ENCODE measurements at regions not wholly inside any gene's neighbourhood (a gene's known extent, or its start where the extent isn't known, plus 50 kb on each side); places are given as distances from the start of the nearest gene placed in this dataset.

DNA sequence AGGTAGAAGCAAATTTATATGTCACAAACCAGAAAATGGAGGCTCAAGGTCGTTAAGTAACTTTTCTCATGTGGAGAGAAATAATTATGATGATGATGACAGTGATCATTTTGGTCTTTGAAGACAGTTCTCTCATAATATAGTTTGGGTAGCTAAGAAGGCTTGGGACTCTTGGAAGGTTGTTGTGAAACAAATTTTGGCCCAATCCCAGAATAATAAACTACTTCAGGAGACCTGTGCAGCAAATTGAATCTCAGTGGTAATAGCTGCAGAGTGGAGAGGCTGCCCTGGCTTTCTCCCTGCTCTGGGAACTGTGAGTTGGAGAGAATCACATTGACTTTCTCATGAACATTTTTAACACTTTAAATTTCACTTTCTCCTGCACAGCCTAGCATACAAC lies 217.2 kb upstream of the BOD1L1 start:
- TF ChIP-seq, protein P1, sequence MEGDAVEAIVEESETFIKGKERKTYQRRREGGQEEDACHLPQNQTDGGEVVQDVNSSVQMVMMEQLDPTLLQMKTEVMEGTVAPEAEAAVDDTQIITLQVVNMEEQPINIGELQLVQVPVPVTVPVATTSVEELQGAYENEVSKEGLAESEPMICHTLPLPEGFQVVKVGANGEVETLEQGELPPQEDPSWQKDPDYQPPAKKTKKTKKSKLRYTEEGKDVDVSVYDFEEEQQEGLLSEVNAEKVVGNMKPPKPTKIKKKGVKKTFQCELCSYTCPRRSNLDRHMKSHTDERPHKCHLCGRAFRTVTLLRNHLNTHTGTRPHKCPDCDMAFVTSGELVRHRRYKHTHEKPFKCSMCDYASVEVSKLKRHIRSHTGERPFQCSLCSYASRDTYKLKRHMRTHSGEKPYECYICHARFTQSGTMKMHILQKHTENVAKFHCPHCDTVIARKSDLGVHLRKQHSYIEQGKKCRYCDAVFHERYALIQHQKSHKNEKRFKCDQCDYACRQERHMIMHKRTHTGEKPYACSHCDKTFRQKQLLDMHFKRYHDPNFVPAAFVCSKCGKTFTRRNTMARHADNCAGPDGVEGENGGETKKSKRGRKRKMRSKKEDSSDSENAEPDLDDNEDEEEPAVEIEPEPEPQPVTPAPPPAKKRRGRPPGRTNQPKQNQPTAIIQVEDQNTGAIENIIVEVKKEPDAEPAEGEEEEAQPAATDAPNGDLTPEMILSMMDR (IDR thresholded peaks at IDR 0.05): no peak
- no peaks in the 10 kb centered on the region for H3K4me1 ChIP-seq
- no peak for DNase-seq (ENCODE audit: extremely low spot score in 2 of 2)
- H3K27ac ChIP-seq: no peak overlapping the region
- intact Hi-C loops (cut with DNase I): no loop called here
- H3K4me3 ChIP-seq: no peak overlapping the region
- no peaks in the 10 kb centered on the region for H3K27me3 ChIP-seq
- H3K9me3 ChIP-seq: no peaks in the 10 kb centered on the region
- no peaks in the 10 kb centered on the region for H3K36me3 ChIP-seq

DNA sequence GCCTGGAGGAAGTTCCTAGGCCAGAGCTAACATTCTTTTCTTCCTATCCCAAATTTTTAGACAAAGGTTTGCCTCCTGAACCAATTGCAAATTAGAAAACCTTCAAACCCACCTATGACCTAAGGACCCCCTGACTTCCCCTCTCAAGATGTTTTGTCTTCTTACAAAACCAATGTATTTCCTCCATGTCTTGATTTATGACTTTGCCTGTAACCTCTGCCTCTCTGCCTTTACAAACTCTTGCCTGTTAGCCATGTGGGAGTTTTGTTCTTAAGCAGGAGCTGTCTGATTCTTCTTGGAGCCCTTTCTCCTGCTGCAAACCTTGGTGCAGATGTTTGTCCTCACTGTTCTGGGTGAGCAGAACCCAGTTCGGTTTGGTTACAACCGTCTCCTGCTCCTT lies 222.3 kb upstream of the BOD1L1 start:
- no peak overlapping the region for H3K4me3 ChIP-seq
- no peaks in the 10 kb centered on the region for H3K36me3 ChIP-seq
- no peaks in the 10 kb centered on the region for H3K4me1 ChIP-seq
- H3K27me3 ChIP-seq: no peaks in the 10 kb centered on the region
- no peak overlapping the region for H3K27ac ChIP-seq
- intact Hi-C loops (cut with DNase I): no loop called here
- DNase-seq (ENCODE audit: extremely low spot score in 2 of 2): no peak
- no peaks in the 10 kb centered on the region for H3K9me3 ChIP-seq
- TF ChIP-seq, protein P1 (IDR thresholded peaks at IDR 0.05): no peak
- no peak for TF ChIP-seq POLR2AphosphoS5 (IDR thresholded peaks at IDR 0.05; ENCODE audit: insufficient read depth in 1 of 2, low read depth in 1 of 2)
- no peak for TF ChIP-seq POLR2A (IDR thresholded peaks at IDR 0.05)

DNA sequence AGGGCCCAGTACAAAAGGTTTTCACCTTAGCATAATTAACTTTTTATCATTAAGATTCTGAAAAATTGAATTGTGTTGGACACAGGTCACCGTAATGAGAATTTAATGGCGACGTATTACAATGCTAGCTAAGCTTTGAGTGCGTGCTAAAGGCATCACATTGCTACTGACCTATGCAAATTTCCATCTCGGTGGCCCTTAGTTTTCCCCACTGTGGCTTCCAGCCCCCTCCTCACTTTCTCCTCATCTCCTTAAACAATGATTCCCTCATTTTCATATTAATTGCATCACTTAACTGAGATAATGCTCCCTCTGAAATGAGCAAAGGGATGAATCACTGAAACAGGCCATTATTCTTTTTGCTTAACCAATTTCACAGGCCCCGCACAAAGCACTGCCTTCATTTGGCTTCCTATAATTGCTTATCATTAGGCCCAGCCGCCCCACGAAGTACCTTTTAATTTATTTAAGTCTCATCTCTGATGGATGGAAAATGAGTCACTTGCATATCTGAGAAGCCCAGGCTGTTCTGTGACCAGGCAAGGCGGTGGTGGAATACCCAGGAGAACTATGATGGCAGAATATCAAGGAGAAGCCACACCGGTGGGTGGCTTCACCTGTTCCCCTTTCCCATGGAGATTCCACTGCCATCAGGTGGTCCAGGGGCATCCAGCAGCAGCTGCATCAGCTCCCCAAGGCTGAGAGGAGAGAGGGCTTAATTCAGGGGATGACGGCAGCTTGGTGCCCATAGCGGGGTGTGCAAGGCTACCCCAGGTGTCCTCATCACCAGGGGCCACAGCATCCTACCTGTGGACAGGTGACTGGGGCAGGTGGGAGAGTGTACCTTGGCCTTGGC lies 223.8 kb upstream of the BOD1L1 start:
- no peak for DNase-seq (ENCODE audit: extremely low spot score in 2 of 2)
- intact Hi-C loops (cut with DNase I): no loop called here

DNA sequence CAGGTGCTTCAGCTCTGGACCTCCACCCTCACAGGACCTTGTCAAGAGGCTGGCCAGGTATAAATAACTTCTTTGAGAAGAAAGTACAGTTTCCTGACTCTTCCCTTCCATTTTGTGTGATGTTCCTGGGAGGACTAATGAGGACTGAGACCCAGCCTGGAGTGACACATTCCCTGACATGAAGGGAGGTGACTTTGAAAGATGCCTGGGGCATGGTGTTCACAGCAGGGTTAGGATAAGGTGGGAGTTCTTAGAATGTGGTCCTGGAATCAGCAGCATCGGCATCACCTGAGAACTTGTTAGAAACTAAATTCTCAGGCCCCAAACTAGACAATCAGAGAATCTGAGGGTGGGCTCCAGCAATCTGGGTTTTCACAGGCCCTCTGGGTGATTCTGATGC lies 224.9 kb upstream of the BOD1L1 start:
- TF ChIP-seq POLR2AphosphoS5 (IDR thresholded peaks at IDR 0.05; ENCODE audit: insufficient read depth in 1 of 2, low read depth in 1 of 2): no peak
- no peak for TF ChIP-seq POLR2A (IDR thresholded peaks at IDR 0.05)
- TF ChIP-seq, protein P1 (IDR thresholded peaks at IDR 0.05): no peak
- Histone ChIP-seq H3K4me3 (no peak overlapping the region), H3K27me3 (no peaks in the 10 kb centered on the region), H3K4me1 (no peaks in the 10 kb centered on the region), H3K36me3 (no peaks in the 10 kb centered on the region), H3K9me3 (no peaks in the 10 kb centered on the region), H3K27ac (no peak overlapping the region)
- DNase-seq (ENCODE audit: extremely low spot score in 2 of 2): no peak
- intact Hi-C loops (cut with DNase I): no loop called here

More for the DNA sequence above, 223.8 kb upstream of the BOD1L1 start:
- Histone ChIP-seq H3K27me3 (no peaks in the 10 kb centered on the region), H3K36me3 (no peaks in the 10 kb centered on the region), H3K27ac (no peak overlapping the region), H3K4me1 (no peaks in the 10 kb centered on the region), H3K4me3 (no peak overlapping the region), H3K9me3 (no peaks in the 10 kb centered on the region)
- TF ChIP-seq, protein P1 (IDR thresholded peaks at IDR 0.05): no peak
- no peak for TF ChIP-seq POLR2AphosphoS5 (IDR thresholded peaks at IDR 0.05; ENCODE audit: insufficient read depth in 1 of 2, low read depth in 1 of 2)
- no peak for TF ChIP-seq POLR2A (IDR thresholded peaks at IDR 0.05)

DNA sequence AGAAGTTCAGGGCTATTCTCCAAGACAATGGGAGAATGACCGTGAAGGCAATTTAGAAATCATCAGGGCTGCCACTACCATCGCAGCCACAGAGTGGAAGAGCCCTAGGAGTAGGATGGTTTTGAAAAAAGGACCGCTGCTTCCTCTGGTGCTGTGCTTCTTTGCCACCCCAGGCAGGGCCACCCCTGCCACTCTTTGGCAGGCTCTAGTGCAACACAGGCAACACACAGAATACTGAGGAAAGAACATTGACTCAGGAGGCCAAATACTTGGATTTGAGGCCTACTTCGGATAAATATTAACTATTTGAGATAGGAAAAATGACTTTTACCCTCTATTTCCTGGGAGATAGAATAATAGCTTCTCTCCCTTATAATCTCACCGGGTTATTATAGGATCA lies 228.9 kb upstream of the BOD1L1 start:
- Histone ChIP-seq H3K27ac (no peak overlapping the region), H3K36me3 (no peaks in the 10 kb centered on the region), H3K4me3 (no peak overlapping the region), H3K27me3 (no peaks in the 10 kb centered on the region), H3K4me1 (no peaks in the 10 kb centered on the region), H3K9me3 (no peaks in the 10 kb centered on the region)
- intact Hi-C loops (cut with DNase I): loop anchor here (5.0 kb wide), 1 partner anchor 66 kb away; no protein-coding TSS in a partner anchor
- DNase-seq (ENCODE audit: extremely low spot score in 2 of 2): no peak
- TF ChIP-seq POLR2AphosphoS5 (IDR thresholded peaks at IDR 0.05; ENCODE audit: insufficient read depth in 1 of 2, low read depth in 1 of 2) (no peak), POLR2A (IDR thresholded peaks at IDR 0.05) (no peak)
- TF ChIP-seq, protein P1 (IDR thresholded peaks at IDR 0.05): no peak

All from vagina (tissue), 2 donors.